NCI-H524 treated with DMSO at 0.1 percent for 48 hours (cell line): ENCODE measurements at regions not wholly inside any gene's neighbourhood (a gene's known extent, or its start where the extent isn't known, plus 50 kb on each side); places are given as distances from the start of the nearest gene placed in this dataset.
A peak's percentile ranks its signal among the peaks of the same experiment; 100 is the strongest.
"Not testable (repeated sequence)": the region's sequence is repeated elsewhere in the genome, so short reads cannot be mapped to it uniquely, and the experiment has no call there.

ENCODE experiments used
- DNase-seq: peaks from one replicate; lab custom pipeline; 2025; lab: John Stamatoyannopoulos, UW

- no peak for DNase-seq
Measured at GRCh38 chr16:66049865-66050264, 316.6 kb upstream of the CDH5 start.

GRCh38 chr16:66045626-66046025 lies 320.9 kb upstream of the CDH5 start:
- no peak for DNase-seq

- DNase-seq: no peak
Measured at GRCh38 chr16:66044556-66044955, 321.9 kb upstream of the CDH5 start.

- no peak for DNase-seq
Measured at GRCh38 chr16:66044089-66044488, 322.4 kb upstream of the CDH5 start.

GRCh38 chr16:66043326-66043725 lies 323.2 kb upstream of the CDH5 start:
- no peak for DNase-seq

- DNase-seq: no peak
Measured at GRCh38 chr16:66042341-66042740, 324.1 kb upstream of the CDH5 start.

- no peak for DNase-seq
Measured at GRCh38 chr16:66041907-66042306, 324.6 kb upstream of the CDH5 start.

- no peak for DNase-seq
Measured at GRCh38 chr16:66039793-66040192, 326.7 kb upstream of the CDH5 start.

GRCh38 chr16:66036793-66037715 lies 329.4 kb upstream of the CDH5 start:
- DNase-seq: no peak

GRCh38 chr16:66036184-66036583 lies 330.3 kb upstream of the CDH5 start:
- no peak for DNase-seq

- no peak for DNase-seq
Measured at GRCh38 chr16:66035096-66035495, 331.4 kb upstream of the CDH5 start.

GRCh38 chr16:66032841-66033240 lies 333.6 kb upstream of the CDH5 start:
- DNase-seq: no peak

GRCh38 chr16:66030036-66030435 lies 336.5 kb upstream of the CDH5 start:
- no peak for DNase-seq

GRCh38 chr16:66028510-66029216 lies 337.8 kb upstream of the CDH5 start:
- DNase-seq: no peak

- DNase-seq: no peak
Measured at GRCh38 chr16:66026787-66027330, 339.6 kb upstream of the CDH5 start.

GRCh38 chr16:66026211-66026610 lies 340.3 kb upstream of the CDH5 start:
- DNase-seq: peak; percentile 47

- no peak for DNase-seq
Measured at GRCh38 chr16:66025751-66026150, 340.7 kb upstream of the CDH5 start.

GRCh38 chr16:66024567-66024966 lies 341.9 kb upstream of the CDH5 start:
- not testable (repeated sequence) for DNase-seq

GRCh38 chr16:66023481-66023880 lies 343.0 kb upstream of the CDH5 start:
- no peak for DNase-seq

- no peak for DNase-seq
Measured at GRCh38 chr16:66020642-66021041, 345.8 kb upstream of the CDH5 start.

- no peak for DNase-seq
Measured at GRCh38 chr16:66020046-66020445, 346.4 kb upstream of the CDH5 start.

- DNase-seq: not testable (repeated sequence)
Measured at GRCh38 chr16:66019502-66019901, 347.0 kb upstream of the CDH5 start.

- DNase-seq: no peak
Measured at GRCh38 chr16:66014221-66014620, 352.3 kb upstream of the CDH5 start.
